Stimulated activated CD4-positive, alpha-beta T cell treated with anti-CD3 and anti-CD28 coated beads, TNF-alpha, amount 100 ng/mL, for 48 hours (primary cell): ENCODE measurements at regions not wholly inside any gene's neighbourhood (a gene's known extent, or its start where the extent isn't known, plus 50 kb on each side); places are given as distances from the start of the nearest gene placed in this dataset.
"Not testable (repeated sequence)": the region's sequence is repeated elsewhere in the genome, so short reads cannot be mapped to it uniquely, and the experiment has no call there.

Source experiments
- DNase-seq, 3 donors: peaks; one replicate each; pipeline ENCODE4 v3.0.0-alpha.2; 2020; ENCODE audit warnings: low read depth in 3 of 3

DNA sequence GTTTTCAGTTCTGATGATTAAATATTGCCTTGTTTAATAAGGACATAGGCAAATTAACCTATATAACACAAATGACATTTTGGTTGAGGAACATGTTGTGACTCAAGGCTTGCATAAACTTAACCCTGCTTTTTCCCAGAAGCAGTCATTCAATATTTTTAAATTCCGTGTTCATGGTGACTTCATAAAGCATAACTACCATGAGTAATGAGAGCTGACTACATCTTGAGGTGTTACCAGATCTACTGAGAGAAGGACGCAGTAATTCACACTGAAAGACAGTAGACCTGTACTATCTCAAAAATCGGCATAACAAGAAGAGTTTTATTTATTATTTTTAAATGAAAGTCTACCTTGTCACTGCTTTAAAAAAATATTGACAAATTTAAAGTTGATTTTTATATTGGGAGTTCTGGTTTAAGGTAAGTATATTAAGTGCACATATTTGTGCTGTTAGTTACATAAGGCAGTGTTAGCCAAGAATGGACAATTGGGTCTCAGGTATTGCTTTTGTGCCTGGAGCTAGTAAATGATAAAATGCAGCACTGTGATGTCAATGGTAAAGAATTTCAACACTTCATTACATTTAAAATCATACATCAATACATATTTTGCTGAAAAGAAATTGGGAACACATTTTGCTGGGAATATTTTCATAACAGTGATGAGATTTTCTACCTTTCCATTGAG is 1198.5 kb downstream of the FSCB start:
- no peak for DNase-seq

DNA sequence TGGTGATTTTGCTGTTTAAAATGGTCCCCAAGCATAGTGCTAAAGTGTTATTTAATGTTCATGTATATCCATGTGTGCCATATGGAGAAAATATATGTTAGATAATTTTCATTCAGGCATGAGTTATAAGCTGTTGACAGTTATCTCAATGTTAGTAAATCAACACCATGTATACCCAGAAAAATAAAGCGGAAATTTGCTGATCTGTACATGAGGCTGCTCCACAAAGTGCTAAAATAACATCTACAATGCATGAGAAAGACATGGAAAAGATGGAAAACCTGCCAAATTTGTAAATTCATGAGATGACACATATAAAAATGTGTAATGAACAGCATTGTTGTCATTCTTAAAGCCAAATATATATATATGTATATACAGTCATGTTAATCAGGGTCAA is 1199.2 kb downstream of the FSCB start:
- no peak for DNase-seq

DNA sequence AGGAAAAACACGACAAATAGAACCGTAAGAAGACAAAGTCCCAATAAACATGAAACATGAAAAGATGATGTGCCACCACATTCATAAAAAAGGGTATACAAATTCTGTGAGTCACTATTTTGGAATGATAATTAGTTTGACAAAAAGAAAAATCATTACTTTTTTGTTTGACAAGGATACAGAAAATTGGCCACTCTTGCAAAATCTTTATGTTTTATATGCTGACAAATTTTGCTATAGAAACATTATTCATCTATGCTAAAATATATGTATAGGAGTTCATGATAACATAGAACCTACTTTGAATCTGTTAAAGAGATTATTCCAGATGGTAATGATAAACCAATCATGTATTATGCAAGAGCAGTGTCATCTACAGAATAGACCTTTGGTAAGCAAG is 1201.0 kb downstream of the FSCB start:
- no peak for DNase-seq

DNA sequence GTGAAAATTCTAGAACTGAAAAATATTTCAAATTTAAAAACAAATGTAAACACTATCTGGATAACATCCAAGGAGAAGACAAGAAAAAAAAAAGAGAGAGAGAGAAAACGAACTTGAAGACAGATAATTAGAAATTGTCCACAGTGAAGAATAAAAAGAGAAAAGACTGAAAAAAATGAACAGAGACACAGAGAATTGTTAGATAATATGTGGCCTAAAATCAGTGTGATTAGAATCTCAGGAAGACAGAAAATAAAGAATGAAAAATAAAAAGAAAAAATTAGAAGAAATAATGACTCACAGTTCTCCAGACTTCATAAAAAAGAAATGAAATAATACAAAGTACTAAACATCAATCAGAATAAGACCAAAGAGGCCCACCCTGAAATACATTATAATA is 1209.3 kb downstream of the FSCB start:
- DNase-seq, result no peak

DNA sequence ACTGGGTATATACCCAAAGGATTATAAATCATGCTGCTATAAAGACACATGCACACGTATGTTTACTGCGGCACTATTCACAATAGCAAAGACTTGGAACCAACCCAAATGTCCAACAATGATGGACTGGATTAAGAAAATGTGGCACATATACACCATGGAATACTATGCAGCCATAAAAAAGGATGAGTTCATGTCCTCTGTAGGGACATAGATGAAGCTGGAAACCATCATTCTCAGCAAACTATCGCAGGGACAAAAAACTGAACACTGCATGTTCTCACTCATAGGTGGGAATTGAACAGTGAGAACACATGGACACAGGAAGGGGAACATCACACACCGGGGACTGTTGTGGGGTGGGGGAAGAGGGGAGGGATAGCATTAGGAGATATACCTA is 1211.0 kb downstream of the FSCB start:
- DNase-seq, result not testable (repeated sequence)

DNA sequence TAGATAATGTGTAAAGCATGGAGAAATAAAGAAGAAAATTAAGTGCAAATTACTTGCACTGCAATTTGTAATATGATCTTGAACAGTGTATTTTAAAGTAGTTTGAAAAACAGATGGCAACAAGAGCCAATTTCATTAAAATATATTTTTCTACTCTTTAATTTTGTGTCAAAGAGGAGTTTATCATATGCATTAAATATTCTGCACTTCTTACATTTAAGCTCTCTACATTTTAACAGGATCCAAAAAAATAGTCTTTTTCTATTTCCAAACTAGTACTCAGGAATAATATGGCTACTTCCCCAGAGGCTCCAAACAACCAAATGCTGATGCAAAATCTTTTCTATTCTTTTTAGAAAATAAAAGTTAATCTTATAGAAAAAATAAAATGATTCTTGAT is 1221.5 kb downstream of the FSCB start:
- no peak for DNase-seq

DNA sequence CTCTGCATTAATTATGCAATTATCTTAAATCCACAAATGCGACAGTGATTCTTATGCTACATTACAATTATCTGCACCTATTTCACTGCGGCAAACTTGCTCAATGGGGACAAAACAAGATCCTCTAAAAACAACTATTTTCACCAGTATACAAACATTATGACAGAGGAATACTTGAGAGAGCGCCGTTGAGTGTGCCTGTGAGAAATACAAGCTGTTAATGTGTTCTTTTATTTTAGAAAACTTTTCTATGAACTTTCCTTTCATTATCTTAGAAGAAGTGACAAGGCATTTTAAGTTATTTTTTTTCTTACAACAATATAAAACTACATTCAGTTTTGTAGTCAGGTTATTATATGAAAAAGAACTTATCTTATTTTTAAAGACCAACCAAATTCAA is 1247.0 kb downstream of the FSCB start:
- no peak for DNase-seq

DNA sequence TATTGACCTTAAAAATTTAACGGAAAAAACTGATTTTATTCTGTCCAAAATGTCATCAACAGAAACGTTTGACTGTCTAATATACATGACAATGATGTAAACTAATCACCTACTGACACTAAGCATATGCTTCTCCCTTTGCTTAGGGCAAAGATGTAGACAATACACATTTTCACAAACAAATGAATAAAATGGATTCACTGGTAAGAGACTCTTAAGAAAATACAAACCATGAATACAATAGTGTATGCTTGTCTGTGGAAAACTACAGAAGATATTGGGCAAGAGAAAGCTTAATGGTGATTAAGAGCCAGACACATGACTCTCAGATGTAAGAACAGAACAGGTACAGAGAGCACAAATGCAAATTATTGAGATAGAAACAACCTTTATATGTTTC is 1248.7 kb downstream of the FSCB start:
- DNase-seq, result no peak

DNA sequence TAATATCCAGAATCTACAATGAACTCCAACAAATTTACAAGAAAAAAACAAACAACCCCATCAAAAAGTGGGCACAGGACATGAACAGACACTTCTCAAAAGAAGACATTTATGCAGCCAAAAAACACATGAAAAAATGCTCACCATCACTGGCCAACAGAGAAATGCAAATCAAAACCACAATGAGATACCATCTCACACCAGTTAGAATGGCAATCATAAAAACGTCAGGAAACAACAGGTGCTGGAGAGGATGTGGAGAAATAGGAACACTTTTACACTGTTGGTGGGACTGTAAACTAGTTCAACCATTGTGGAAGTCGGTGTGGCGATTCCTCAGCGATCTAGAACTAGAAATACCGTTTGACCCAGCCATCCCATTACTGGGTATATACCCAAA is 1250.1 kb downstream of the FSCB start:
- DNase-seq, result not testable (repeated sequence)

DNA sequence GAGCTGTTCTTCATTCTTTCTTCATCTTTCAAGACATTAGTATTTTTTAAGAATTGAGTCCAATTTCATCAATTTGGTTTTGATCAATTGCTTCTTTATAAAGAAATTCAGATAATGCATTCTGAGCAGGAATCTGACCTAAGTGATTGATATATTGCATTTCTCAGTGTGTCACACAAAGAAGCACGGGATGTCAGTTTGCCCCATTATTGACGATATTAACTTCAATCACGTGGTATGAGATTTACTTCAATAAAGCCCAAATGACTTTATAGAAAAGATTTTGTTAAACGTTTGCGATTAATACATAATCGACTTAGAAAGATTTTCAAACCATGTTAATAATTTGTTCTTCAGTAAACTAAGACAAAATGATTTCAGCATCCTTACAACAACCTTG is 1254.2 kb downstream of the FSCB start:
- no peak for DNase-seq

DNA sequence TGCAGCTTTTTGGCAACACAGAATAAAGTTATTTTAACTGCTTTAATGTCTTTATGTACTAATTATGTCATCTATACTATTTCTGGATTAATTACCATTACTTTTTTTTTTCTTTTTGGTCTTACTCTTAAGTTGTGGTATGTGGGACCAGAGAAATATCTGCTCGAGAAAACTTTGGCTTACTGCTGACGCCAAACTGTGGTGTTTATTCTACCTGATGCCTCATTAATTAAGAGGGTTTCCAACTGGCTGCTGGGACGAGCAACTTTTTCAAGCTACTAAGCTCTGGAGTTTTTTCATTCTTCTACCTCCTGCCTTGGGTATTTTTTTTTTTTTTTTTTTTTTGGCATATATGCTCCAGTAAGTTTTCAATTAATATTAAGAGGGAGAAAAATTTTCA is 1257.5 kb downstream of the FSCB start:
- no peak for DNase-seq

DNA sequence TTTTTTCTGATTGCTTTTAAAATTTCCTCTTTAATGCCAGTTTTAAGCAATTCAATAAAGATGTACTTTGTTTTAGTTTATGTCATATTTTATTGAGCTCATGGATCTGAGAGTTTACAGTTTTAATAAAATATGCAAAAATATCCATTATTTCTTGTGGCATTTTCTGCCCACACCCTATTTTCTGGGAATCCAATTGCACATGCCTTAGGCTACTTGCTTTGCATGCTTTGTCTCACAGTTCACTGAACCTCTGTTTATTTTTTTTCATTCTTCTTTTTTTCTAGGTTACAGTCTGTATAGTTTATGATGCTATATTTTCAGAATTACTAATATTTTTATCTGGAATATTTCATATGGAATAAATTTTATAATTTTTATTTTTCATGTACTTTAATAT is 1258.0 kb downstream of the FSCB start:
- no peak for DNase-seq

DNA sequence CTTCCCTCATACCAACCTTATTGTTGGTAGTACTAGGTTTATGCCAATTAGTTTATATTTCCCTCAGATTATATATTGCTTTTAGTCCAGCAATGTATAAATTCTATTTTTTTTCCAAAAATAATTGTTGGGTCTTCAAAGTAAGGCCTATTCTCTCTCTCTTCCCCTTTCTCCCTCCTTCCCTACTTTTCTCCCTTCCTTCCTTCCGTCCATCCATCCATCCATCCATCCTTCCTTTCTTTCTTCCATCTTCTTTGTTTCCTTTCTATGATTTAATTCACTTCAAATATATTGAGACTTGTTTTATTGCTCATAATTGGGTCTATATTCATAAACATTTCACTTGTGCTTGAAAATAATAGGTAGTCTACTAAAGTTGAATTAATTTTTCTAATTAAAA is 1259.2 kb downstream of the FSCB start:
- DNase-seq, result no peak

DNA sequence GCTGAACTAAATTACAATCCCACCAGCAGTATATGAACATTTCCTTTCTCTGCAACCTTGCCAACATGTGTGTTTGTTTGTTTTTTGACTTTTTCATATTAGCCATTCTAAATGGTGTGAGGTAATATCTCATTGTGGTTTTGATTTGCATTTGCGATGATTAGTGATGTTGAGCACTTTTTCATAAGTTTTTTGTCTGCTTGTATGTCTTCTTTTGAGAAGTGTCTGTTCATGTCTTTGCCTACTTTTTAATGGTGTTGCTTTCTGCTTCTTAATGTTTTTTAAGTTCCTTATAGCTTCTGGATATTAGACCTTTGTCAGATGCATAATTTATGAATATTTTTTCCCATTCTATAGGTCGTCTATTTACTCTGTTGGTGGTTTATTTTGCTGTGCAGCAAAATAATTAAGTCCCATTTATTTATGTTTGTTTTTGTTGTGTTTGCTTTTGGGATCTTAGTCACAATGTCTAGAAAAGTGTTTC is 1262.9 kb downstream of the FSCB start:
- DNase-seq, result no peak

DNA sequence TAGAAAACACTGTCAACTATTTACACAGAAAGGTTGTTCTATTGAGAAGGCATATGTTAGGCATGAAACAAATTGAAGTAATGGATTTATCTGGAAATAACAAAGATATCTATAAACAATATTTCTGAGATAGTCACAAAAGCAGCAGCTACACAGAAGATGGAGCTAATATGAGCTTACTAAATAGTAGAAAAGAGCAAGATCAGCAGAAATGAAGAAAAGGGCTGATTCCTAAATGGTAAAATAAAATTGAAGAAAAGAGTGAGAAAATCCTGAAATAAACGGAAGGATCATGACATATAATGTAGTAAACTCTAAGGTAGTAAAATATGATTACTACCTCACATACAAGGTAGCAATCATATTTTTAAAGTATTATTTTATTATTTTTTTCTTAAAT is 1263.9 kb downstream of the FSCB start:
- no peak for DNase-seq

DNA sequence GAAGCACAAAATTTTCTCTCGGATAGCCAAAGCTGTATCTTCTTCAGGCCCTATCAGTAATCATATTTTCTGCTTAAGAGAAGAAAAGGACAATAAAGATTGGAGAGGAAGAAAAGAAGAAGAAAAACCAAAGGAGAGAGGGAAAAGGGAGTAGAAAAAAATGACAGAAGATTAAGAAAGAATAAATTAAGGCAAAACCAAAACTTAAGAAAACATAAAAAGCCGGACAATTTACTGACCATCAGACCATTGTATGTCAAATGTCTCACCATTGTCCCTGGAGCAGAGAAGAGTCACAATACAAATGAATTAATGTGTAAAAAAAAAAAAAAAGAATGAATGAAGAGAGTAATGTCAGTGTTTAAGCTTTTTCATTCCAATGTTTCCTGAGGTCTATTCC is 1274.8 kb downstream of the FSCB start:
- no peak for DNase-seq

DNA sequence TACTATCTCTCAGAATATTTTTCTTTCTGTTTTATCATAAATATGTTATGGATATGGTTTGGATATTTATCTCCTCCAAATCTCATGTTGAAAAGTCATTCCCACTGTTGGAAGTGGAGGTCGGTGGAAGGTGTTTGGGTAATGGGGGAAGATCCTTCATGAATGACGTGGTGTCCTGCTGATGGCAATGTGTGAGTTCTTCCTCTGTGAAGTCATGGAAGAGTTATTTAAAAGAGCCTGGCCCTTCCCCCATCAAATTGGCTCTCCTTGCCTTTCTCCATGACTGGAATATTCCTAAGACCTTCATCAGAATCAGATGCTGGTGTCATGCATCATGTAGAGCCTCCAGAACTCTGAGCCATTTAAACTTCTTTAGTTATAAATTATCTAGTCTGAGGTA is 1291.6 kb downstream of the FSCB start:
- no peak for DNase-seq

DNA sequence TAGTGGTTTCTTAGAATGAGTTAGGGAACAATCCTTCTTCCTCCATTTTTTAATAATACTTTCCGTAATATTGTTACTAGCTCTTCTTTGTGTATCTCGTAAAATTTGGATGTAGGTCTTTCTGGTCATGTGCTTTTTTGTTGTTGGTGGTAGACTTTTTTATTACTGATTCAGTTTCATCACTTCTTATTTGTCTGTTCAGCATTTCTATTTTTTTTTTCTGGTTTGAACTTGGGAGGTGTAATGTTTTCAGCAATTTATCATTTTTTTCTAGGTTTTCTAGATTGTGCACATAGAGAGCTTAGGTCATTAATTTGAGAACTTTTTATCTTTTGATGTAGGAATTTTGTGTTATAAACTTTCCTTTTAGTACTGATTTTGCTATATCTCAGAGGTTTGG is 1299.9 kb downstream of the FSCB start:
- no peak for DNase-seq

DNA sequence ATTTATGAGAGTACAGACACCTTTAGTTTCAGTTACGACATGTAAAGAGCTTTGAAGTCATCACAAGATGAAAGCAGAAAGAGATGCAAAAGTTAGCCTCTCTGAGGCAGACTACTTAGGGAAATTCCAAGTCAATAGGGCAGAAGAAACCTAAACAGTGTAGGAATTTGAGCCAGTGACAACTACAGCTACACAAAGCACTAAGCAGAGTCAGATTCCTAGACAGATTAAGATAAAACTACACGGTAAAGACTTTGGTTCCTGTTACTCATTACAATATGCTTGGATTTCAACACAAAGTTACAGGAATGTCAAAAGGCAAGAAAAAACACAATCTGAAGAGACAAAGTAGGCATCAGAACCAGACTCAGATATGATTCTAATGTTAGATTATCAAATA is 1302.3 kb downstream of the FSCB start:
- no peak for DNase-seq

DNA sequence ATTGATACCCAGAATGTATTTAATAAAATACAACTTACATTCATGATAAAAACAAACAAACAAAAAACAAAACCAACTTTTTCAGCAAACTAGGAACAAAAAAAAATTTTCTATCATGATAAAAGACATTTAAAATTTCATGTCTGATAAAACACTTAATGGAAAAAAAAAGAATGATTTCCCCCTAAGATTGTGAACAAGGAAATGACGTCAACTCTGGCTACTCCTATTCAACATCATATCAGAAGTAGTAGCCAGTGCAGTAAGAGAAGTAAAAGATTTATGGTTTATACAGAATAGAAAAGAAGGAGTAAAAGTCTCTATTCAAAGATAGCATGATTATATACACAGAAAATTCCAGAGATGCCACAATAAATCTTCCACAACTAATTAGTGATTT is 1306.6 kb downstream of the FSCB start:
- DNase-seq, result no peak

DNA sequence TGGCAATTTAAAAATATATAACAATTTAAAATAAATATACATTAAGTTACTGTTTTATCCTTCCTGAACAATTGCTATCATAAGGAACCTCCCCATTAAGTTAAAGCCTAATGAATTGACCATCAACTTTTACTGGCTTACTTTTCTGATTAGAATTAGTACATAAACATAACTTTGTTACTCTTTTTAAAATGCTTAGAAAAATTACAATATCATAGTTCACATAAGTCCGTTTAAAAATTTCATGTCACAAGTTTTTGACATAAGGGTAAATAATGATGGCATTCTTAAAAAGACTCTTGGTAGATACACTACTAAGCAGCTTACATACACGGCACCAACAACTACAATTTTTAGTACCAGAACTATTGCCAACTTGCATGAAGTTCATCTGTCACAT is 1308.6 kb downstream of the FSCB start:
- no peak for DNase-seq

DNA sequence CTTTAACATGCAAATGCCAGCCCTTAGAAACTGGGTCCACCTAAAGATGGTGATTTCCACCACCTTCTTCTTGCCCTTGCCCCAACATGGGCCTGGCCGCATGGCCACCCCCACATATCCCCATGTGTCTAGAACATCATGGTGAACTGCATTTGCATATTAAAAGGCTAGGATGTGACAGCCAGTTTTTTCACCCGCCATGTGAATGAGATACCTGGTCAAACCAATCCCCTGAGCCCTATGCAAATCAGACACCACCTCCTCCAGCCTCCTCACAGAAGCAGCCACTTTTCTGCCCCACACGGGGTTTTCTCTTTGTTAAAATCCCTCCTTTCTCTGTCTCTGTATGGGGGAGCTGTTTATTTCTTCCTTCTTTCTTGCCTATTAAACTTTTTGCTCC is 1322.5 kb downstream of the FSCB start:
- no peak for DNase-seq

DNA sequence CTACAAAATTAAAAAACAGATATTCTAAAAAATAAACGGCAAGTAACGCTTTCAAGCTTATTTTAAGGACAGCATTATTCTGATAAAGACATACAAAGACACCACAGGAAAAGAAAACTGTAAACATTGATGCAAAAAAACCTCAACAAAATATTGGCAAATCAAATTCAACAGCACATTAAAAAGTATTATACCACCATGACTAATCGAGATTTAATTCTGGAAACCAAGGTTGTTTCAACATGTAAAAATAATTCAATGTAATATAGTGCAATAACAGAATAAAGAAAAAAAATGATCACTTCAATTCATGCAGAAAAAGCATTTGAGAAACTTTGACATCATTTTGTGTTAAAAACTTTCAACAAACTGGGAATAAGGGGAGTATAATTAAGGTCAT is 1323.2 kb downstream of the FSCB start:
- no peak for DNase-seq

DNA sequence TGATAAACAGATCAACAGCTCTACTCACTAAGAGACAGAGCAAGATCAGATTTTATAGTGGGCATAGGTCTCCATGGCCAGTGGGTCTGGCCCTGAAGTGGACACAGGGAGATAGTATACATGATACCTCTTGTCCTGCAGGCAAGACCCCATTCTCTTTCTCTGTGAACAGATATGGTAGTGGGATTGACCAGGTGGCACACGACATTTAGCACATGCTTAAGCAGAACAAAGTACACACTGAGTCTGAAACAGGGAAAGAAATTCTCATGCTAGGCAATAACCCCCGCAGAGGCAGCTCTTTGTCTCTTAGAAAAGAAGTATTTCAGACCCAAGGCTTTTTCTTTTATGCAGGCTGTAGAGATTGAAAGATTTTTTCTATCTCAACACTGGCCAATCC is 1331.2 kb downstream of the FSCB start:
- DNase-seq, result no peak
